DMS153 treated with DMSO at 0.1 percent for 48 hours (cell line): ENCODE measurements at regions not wholly inside any gene's neighbourhood (a gene's known extent, or its start where the extent isn't known, plus 50 kb on each side); places are given as distances from the start of the nearest gene placed in this dataset.
A peak's percentile ranks its signal among the peaks of the same experiment; 100 is the strongest.

Source experiments
- DNase-seq: peaks from one replicate; lab custom pipeline; 2025; ENCODE audit not compliant: unreplicated experiment; lab: John Stamatoyannopoulos, UW

DNA sequence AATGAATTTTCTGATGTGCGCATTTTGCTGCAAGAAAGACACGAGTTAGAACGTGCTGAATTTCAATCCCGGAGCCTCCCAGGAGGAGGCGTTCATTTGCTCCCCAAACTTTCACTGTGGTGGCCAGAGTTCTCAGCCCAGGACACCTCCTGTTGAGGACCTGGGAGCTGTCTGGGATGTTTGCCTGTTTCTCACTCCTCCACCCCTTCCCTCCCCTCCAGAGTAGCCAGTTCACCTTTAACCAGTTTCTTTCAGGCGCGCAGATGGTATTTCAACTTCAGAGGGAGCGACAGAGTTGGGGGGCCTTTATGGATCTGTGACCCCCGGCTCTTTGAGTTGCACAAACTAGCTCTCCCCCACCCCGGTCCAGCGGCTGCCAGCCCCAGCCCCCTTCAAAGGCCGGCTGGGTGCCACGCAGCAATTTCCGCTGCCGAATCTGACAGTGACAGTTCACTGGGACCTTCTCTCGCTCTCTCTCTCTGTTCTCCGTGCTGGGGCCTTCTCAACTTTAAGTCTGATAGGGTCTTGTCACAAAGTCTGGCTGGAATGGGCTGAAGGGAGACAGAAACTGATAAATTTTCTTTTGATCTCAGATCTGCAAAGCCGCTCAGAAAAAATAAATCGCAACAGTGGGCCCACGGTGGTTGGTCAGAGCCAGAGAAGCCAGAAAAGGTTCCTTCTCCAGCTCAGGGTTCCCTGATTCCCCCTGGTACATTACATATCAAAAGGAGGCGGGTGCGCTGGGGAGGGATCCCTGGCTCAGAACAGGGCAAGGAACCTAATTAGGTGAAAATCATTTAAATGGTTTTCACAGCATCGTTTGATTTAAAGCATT is 100.0 kb upstream of the STX18 start:
- no peak for DNase-seq

DNA sequence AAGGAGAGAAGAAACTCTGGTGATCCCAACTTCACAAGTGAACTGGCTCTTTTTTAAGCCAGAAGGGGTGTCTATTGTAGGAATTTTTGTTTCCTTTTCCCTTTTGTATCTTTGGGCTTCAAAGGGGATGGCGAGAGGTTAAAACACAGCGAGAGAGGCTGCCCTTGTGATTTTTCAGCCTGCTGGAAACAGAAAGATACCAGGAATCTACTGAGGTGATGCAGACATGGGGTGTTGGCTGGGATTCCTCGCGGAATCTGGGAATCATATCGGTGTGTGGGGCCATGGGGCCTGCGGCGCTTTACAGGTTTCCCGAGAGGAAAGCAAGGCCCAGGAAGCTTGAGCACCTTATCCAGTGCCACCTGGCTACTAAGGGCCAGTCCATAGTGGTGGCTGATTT is 99.4 kb upstream of the STX18 start:
- no peak for DNase-seq

DNA sequence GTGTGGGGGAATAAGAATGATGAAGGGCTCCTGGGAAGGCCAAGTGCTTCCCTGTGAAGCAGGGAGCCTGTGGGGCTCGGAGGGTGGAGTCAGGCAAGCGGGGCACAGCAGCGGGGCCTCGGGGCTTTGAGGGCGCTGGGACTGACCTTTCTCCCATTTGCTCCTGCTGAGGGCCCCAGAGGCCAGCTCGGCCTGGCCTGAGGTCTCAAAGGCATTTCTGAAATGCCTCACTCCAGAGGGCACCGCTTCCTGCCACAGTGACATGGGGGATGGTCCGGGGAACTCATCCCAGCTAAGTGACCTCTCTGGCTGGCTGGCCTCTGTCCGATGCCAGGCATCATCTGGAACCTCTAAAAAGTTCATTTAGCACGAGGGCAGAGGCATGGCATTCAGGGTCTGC is 98.8 kb upstream of the STX18 start:
- no peak for DNase-seq

DNA sequence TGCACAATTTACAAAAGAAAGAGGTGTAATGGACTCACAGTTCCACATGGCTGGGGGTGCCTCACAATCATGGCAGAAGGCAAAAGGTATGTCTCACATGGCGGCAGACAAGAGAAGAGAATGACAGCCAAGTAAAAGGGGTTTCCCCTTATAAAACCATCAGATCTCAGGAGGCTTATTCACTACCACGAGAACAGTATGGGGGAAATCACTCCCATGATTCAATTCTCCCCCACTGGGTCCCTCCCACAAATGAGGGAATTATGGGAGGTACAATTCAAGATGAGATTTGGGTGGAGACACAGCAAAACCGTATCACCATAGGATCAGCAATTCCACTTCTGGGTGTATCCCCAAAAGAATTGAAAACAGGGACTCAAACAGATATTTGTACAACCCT is 97.5 kb upstream of the STX18 start:
- no peak for DNase-seq

DNA sequence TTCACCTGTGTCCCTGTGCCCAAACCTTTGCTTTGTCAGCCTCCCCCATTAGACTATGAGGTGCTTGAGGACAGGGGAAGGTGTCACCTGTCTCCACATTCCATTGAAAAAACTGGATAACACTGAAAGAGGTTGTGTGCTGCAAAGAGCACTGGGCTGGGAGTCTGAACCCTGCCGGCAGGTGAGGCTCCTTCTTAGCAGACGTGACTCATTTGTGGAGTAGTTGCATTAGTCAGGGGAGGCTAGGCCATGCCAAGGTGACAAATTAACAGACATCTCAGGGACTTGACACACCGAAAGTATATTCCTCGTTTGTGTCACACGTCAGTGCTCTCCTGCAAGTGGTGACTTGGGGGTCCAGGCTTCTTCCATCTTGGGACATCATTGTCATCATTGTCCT is 95.9 kb upstream of the STX18 start:
- no peak for DNase-seq

DNA sequence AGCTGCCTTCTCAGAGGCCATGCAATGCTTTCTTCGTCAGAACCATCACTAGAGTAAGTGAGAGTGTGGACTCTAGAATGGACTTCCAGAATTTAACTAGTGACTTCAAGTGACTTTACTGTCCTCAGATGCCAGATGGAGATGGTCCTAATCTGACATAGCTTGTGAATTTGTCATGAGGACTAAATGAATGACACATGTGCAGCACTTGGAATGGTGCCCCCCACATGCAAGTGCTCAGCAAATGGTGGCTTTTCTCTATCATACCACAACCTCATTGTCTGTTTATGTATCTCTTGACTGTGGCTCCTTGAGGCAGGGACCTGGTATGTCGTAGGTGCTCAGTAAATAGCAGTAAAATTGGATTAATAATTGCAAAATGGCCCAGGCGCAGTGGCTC is 91.6 kb upstream of the STX18 start:
- DNase-seq: no peak

DNA sequence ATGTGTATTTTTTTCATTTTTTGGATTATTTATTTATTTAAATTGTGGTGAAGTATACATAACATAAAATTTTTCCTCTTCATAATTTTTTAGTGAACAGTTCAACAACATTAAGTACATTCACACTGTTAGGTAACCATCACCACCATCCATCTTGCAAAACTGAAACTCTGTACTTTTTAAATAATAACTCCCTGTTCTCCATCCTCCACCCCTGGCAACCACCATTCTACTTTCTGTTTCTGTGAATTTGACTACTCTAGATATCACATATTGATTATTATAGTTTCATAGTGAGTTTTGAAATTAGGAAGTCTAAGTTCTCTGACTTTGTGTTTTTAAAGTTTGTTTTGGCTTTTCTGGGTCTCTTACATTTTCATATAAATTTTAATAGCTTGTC is 89.3 kb upstream of the STX18 start:
- no peak for DNase-seq

DNA sequence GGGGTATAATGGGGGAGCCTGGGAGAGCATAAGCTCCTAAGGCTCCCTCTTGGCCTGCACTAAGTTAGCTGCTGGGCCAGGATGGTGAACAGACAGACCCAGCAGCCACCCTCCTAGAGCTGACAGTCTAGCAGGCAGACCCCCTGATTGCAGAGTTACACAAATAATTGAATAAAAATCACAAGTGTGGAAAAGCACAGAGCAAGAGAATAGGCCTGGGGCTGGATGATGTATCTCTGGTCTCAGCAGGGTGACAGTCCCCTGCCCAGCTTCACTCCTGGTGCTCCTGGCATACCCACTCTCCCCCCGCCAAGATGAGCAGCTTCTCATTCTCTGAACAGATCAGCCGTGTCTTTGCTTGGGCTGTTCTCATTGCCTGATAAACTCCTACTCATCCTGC is 86.1 kb upstream of the STX18 start:
- no peak for DNase-seq

DNA sequence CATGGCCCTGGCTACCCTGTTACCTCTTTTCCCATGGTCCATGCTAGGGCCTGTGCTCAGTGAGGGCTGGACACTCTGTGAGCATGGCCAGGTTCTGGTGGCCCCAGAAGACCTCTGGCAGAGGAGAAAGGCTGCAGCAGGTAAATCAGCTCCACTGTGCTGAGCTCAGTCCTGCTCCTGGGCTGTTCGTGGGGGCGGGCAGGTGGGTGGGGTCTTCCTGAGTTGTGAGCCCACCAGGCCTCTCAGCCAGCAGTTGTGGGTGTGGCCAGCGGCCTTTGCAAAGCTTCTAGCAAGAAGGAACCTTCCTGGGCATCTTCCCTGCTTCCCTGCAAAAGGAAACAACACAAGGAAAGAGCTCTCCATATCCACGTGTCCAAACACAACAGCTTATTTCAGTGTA is 85.3 kb upstream of the STX18 start:
- DNase-seq: peak; percentile 0

DNA sequence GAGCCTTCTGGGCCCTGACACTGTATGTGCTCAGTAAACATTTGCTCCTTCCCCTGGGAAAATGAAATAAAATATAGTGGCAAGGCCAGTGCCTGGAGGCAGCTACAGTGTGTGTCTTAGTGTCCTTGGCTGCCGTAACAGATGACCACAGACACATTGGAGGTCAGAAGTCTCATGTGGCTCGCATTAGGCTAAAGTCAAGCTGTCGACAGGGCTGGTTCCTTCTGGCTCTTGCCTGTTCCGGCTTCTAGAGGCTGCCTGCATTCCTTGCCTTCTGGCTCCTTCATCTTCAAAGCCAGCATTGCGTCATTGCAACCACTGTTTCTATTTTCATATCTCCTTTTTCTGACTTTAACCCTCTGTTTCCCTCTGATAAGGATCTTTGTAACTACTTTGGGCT is 83.6 kb upstream of the STX18 start:
- no peak for DNase-seq

DNA sequence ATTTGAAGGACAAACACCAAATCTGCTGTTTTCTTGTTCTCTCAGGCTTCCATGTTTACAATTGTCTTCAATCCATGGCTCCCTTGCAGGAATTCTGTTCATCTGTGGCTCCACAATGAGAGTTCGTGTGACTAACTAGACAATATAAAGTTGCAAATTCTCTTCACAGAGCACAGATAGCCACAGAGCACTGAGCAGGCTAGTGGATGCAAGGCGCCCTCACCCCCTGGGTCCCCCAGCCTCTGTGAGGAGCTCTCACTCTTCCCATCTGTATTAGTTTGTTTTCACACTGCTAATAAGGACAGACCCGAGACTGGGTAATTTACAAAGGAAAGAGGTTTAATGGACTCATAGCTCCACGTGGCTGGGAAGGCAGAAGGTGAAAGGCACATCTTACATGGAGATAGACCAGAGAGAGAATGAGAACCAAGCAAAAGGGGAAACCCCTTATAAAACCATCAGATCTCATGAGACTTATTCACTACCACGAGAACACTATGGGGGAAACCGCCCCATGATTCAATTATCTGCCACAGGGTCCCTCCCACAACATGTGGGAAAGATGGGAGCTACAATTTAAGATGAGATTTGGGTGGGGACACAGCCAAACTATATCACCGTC is 82.5 kb upstream of the STX18 start:
- no peak for DNase-seq

DNA sequence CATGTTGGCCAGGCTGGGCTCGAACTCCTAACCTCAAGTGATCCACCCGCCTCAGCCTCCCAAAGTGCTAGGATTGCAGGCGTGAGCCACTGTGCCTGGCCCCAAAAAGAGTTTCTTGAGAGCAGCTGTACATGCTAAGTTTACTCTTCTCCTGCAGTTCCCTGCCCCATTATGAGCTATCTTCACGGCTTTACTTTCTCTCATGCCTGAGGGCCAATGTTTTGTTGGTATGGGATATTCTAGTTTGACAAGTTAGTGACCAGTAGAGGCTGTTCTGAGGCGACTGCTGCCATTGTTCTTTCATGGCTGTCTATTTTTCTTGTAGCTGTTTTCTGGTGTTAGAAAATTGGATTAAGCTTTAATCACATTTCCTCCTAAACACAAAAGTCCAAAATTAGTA is 78.0 kb upstream of the STX18 start:
- DNase-seq: no peak

DNA sequence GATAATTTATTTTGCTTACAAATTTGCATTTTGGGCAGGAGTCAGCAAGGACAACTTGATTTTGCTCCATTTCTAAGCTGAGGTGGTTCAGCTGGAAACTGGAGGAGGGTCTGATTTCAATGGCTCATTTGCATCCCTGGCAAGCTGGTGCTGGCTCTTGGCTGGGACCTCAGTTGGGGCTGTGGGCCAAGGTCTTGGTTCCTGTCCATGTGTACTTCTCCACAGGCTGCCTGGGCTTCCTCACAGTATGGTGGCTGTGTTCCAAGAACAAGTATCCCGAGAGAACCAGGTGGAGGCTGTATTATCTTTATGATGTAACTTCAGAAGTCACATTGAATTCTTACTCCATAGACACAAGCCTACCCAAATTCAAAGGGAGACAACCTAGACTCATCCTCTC is 77.0 kb upstream of the STX18 start:
- DNase-seq: no peak

DNA sequence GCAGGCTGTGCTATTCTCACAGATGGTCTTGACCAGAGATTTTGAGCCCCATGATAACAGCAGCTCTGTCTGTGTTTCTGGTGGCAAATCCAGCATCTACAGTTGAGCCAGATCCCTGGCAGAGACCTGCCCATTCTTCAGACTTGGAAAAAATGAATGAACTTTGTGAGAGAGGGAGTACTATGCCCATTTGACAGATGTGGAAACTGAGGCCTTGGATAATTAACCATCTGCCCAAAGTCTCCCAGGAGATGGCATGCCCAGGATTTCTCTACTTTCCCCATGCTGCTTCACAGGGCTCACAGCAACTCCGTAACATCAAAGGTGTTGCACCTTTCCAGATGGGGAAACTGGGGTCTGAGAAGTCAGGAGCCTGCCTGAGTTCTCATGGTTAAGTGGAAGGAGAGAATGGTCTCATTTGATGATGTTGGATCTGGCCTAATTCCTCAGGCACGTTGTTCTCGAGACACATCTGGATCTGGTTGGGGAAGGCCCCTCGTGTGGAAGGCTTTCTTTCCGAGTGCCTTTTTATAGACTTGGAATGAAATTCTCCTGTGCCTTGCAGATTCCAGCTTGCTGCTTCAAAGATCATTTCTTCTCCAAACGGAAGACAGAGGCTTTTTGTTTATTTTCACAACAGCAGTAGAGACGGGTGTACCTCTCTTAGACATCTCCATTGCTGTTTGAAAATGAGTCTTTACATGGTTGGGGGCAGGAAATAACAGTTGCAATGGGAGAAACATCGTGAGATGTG is 73.3 kb upstream of the STX18 start:
- no peak for DNase-seq

DNA sequence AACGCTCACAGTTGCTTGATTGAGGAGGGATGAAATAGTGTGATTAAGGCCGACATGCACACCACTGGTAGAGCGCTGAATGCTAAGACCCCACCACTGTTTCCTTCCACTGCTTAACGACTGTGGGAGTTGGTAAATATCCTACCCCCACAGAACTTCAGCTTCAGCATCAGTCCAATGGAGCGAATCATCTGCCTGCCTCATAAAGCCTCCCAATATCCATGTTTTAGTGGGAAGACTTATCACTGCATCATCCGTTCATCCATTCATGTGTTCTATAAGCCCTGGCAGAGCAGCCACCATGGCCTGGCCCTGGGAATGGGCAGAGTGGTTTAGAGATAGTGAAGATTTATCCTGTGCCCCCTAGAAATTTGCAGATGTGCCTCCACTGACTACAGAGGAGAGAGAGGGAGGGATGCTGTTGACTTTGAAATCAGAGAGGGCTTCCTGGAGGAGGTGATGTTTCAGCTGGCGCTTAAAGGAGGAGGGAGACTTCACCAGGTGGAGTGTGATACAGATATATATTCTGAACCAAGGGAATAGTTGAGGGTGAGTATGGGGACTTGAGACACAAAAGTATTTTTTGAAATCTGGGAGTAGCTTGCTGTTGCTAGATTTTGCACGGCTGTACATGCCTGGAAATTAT is 71.9 kb upstream of the STX18 start:
- DNase-seq: no peak

DNA sequence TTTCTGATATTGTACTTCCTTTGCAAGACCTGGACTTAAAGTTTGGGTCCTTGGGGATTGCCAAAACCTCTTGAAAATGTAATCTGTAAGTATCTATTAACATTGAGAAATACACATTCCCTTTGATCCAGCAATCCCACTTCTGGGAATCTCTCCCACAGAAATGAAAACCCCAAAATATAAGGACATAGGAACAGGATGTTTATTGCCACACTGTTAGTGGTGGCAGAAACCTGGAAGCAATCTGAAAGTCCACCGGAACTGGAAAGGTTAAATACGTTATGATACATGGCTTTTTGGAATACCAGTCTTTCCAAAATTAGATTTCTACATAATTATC is 71.2 kb upstream of the STX18 start:
- no peak for DNase-seq

DNA sequence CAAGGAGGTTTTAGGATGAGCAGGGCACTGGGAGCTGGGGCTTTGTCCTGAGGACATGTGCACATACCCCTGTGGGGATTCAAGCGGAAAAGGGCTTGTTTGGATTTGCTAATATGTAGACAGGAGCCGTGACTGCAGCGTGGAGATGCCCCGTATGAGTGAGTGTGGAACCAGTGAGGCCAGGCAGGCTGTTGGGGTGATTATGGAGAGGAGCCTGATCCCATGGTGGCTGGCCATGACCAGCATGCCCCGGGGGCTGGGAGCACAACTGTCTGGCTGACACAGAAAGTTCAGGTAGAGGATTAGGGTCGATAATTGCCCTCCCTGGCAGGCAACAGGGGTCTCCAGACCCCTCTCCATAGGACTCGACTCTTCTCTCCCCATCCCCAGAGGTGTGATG is 68.8 kb upstream of the STX18 start:
- no peak for DNase-seq

DNA sequence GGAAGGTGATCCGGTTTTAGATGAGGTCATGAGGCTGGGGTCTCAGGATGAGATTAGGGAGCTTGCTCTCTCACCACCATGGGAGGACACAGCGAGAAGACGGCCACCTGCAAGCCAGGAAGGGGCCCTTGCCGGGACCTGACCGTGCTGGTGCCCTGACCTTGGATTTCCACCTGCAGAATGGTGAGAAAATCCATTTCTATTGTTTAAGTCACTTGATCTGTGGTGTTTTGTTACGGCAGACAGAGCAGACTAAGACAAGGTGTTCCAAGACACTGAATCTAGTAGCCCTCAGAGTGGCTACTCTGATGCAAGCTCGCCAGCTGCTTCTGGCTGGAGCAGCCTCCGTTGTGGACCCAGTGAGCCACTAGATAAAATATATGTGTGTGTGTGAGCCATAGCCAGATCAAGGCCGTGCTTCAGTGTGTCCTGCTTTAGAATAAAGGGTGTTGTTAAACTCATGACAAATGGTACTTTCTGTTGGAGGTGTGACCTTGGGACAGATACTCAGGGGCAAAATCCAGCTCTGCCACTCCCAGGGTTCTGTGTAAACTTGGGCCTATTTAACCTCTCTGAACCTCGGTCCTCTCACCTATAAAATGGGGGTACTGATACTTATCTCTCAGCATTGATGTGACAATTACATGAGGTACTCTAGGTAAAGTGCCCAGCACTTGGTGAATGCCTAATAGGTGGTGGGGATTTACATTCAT is 67.9 kb upstream of the STX18 start:
- no peak for DNase-seq

DNA sequence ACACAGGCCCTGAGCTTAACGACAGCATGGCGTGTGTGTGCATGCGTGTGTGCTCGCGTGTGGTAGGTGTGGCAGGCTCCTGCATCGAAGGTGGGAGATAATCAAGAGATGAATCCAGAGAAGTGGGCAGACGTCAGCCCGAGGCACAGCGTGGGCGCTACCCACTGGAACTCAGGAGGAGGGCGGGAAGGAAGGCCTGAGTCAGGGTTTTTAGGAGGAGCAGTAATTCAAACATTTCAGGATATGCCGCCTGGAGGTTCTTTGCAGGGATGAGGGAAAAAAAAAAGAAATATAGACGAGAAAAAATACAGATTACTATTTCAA is 66.3 kb upstream of the STX18 start:
- no peak for DNase-seq

DNA sequence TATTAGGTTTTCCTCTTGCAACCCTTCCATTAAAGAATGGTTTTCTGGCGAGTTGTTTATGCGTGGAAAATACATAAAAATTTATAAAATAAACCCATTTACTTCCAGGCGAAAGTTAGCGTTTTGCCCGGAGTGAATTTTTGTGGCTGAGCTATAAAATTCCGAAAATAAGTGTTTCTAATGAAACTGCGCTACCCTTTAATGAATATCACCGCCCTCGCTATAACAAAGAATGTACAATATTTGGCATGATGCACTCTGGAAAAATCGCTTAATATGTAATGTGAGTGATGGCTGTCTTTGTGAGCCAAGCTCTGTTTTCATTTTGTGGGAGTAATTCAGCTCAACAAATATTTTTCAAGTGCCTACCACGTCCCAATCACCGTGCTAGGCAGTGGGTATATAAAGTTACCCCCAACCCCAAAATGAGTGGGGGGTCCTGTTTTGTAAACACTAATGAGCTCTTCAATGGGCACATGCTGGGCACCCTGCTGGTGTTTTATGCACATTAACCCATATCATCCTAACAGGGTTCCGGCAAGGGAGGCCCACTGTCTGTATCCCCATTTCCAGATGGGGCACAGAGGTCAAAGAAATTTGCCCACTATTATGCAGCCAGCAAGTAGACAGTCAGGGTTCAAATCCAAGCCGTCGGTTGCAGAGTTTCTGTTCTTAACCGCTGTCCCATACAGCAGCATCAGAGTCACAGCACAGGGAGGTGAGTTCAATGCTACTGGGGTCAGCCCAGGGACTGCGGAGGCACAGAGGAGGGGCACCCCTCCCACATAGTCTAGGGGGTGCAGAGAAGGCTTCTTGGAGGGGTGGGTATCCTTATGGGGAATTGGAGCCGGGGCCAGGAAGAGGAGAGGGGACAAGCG is 65.7 kb upstream of the STX18 start:
- DNase-seq: no peak
